ENCODE measurements at regions not wholly inside any gene's neighbourhood (a gene's known extent, or its start where the extent isn't known, plus 50 kb on each side); places are given as distances from the start of the nearest gene placed in this dataset.

DNA sequence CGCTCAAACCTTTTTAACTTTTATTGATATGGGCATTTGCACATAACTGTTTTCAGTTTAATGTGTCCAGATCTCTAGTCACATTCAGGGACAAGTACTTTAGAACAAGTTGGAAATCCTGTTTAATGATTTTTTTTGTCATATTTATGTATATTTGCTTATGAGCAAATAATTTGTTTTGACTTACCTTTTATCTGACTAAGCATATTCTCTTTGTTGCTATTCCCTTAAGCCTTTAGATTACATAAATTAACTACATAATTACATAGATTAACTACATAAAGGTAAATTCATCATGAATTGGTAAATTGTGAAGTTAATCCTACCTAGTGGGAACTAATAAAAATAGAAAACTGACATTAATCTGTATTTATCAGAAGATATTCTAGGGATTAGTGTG lies 523.5 kb upstream of the MAN1A1 start:
- Mint-ChIP-seq H3K27ac (no peak overlapping the region), H3K27me3 (peaks cover 2% of the 10 kb centered on the region), H3K4me1 (ENCODE audit: low read depth) (no peaks in the 10 kb centered on the region), H3K36me3 (no peaks in the 10 kb centered on the region), H3K9me3 (no peaks in the 10 kb centered on the region), H3K4me3 (no peak overlapping the region)
- intact Hi-C loops (cut with micrococcal nuclease) = no loop called here
- ChIA-PET POLR2A (no interaction called here), CTCF (no interaction called here)
- DNase-seq = no peak

DNA sequence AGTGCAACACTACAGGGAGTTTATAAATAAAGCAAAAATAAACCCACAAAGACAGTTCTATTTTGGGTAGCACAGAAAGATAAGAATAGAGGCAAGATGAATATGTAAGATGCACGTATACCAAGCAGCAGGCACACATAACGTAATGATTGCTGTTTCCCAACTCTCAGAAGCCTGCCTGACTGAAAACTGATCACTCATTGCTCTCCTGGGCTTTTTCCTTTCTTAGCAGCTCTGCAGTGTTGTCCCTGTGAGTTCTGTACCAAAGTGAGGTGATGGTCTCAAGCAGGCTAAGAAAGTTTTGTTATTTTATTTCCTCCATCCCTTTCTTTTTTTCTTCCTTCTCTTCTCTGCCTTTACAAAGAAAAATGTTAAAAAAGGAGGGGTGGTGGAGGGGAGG lies 522.0 kb upstream of the MAN1A1 start:
- CTCF ChIA-PET = no interaction called here
- Mint-ChIP-seq H3K36me3 (no peaks in the 10 kb centered on the region), H3K27me3 (peaks cover 2% of the 10 kb centered on the region), H3K9me3 (no peaks in the 10 kb centered on the region), H3K4me3 (no peak overlapping the region), H3K4me1 (ENCODE audit: low read depth) (no peaks in the 10 kb centered on the region), H3K27ac (no peak overlapping the region)
- POLR2A ChIA-PET = no interaction called here
- intact Hi-C loops (cut with micrococcal nuclease) = no loop called here
- DNase-seq = no peak

DNA sequence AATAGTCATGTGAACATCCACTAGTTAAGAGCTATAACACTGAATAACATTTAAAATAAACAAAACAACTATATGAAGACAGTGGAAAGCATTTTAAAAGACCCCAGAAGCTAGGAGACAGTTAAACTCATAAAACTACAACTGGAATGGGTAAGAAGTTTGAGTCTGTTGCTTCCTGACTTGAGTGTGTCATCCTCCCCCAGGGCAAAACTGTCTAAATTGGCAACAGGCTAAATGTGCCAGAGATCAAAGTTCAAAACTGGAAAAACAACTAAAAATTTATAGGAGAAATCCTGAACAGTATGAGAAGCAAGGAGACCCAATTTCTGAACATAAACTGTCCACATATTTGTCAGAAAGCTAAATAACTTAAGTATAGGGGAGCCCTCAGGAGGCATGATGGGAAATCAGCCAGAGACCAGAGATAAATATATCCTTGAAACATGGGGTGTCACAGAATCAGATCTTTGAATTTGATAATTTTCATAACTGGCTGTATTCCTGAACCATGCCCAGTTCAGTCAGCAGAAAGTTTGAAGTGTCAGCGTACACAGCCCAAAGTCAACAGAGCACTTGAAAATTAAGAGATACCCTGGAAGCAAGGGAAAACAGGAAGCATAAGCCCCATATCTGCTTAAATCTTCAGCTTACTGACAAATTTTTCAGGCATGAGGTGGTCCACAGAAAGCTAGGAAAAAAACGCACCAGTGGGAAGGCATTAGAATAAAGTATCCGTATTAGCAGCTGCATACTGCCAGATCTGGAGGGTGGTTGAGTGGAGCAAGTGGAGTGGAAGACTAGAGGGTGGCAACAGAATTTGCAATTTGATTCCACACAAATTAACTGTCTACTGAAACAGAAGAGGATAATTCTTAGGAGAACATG lies 516.1 kb upstream of the MAN1A1 start:
- no peak for DNase-seq
- POLR2A ChIA-PET = no interaction called here
- Mint-ChIP-seq H3K9me3 (peaks cover 6% of the 10 kb centered on the region), H3K36me3 (peaks cover 4% of the 10 kb centered on the region), H3K4me3 (no peak overlapping the region), H3K27me3 (peaks cover 2% of the 10 kb centered on the region), H3K4me1 (ENCODE audit: low read depth) (no peaks in the 10 kb centered on the region), H3K27ac (no peak overlapping the region)
- intact Hi-C loops (cut with micrococcal nuclease) = no loop called here
- CTCF ChIA-PET = no interaction called here

DNA sequence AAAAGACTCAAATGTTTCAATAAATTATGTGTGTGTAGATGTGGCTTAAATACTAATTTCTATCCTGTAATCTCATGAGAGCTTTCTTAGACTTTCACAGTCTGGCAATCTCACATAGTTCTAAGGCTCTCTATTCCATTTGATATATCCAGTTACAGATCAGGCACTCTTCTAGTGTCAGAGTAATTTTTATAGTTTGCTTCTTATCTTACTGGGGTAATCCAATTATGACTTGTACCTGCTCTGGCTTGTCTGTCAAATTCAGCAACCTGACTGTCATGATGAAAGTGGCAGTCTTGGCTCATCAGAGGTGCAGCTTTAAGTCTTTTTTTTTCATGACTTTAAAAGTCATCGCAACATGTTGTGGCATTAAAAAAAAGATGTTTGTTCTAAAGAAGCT lies 513.2 kb upstream of the MAN1A1 start:
- intact Hi-C loops (cut with micrococcal nuclease) = no loop called here
- Mint-ChIP-seq H3K36me3 (peaks cover 4% of the 10 kb centered on the region), H3K4me1 (ENCODE audit: low read depth) (no peaks in the 10 kb centered on the region), H3K9me3 (peaks cover 6% of the 10 kb centered on the region), H3K27me3 (peaks cover 2% of the 10 kb centered on the region), H3K27ac (no peak overlapping the region), H3K4me3 (no peak overlapping the region)
- POLR2A ChIA-PET = no interaction called here
- CTCF ChIA-PET = no interaction called here
- no peak for DNase-seq

DNA sequence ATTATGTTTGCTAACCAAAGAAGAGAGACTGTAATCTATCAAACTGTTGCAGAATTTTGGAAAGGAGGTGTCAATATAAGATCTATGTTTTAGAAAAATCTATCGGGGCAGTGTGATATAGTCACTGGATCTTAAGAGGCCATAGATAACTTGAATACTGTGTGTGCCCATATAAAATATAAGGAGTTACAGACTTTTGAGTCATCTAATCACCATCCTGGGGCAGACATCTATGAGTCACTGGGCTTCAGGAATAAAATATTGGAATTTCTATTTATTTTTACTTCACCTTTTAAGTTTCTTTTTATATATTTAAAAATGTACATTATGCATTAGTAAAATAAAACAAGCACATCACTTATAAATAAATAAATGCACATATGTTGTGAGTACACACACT lies 509.3 kb upstream of the MAN1A1 start:
- Mint-ChIP-seq H3K27ac (no peak overlapping the region), H3K4me3 (no peak overlapping the region), H3K36me3 (no peaks in the 10 kb centered on the region), H3K27me3 (no peaks in the 10 kb centered on the region), H3K4me1 (ENCODE audit: low read depth) (peaks cover 14% of the 10 kb centered on the region), H3K9me3 (no peaks in the 10 kb centered on the region)
- ChIA-PET POLR2A (no interaction called here), CTCF (no interaction called here)
- DNase-seq = no peak
- intact Hi-C loops (cut with micrococcal nuclease) = no loop called here

DNA sequence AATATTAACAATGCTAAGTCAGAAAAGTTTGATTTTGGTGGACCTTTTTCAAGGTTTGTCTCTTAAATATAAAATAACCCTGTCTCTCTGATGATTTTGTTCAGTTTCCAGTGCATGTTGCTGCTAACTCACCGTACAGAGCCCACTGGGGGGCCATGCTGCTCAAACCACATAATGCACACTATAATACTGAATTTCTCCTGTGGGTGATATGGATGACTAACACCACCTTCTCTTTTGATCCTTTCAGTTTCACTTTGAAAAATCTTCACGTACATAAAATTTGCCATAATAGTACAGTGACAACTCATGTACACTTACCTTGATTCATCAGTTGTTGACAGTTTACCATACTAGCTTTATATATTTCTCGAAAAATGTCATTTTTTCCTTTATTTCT lies 506.6 kb upstream of the MAN1A1 start:
- Mint-ChIP-seq H3K9me3 (no peaks in the 10 kb centered on the region), H3K4me1 (ENCODE audit: low read depth) (peaks cover 14% of the 10 kb centered on the region), H3K4me3 (no peak overlapping the region), H3K27me3 (no peaks in the 10 kb centered on the region), H3K27ac (no peak overlapping the region), H3K36me3 (no peaks in the 10 kb centered on the region)
- ChIA-PET POLR2A (no interaction called here), CTCF (interaction anchor here (0.7 kb wide), 1 partner anchor 505 kb away, joined by 3 read pairs; no protein-coding TSS in a partner anchor)
- intact Hi-C loops (cut with micrococcal nuclease) = loop anchor here (1.0 kb wide), 1 partner anchor 506 kb away; no protein-coding TSS in a partner anchor
- DNase-seq = peak; percentile 27

DNA sequence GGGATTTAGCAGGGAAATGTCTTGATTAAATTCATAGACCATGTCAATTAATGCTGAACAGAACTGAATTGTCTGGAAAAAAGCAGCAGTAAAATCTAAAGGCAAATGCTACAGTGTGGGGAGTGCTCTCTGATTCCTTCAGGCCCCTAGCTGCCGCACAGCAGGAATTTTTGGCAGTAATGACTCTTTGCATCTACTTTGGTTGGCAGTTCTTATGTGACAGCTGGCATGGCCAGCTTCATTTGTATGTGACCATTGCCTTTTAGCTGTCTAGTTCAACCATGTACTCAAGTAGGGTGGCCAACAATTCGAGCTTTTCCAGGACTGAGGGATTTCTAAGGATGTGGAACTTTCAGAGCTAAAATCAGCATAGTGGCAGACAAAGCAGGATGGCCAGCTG lies 499.1 kb upstream of the MAN1A1 start:
- intact Hi-C loops (cut with micrococcal nuclease) = no loop called here
- H3K36me3 Mint-ChIP-seq = no peaks in the 10 kb centered on the region
- DNase-seq = no peak
- H3K4me3 Mint-ChIP-seq = no peak overlapping the region
- no peaks in the 10 kb centered on the region for H3K27me3 Mint-ChIP-seq
- no peaks in the 10 kb centered on the region for H3K9me3 Mint-ChIP-seq
- H3K4me1 Mint-ChIP-seq (ENCODE audit: low read depth) = no peaks in the 10 kb centered on the region
- ChIA-PET CTCF (no interaction called here), POLR2A (no interaction called here)
- H3K27ac Mint-ChIP-seq = no peak overlapping the region

DNA sequence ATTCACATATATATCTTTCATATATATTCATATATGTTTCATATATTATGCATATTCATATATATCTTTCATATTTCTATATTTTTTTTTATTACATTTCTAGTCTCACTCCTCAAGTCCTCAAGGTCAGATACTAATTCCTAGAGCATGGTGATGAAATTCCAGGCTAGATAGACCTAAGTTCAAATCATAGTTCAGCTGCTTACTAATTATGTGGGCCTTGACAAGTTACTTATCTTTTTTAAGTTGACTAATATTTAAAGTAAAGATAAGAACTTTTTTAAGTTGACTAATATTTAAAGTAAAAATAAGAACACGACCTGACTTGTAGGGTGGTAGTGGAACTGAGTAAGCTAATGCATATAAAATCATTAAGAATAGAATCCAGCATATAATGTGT lies 495.6 kb upstream of the MAN1A1 start:
- no peaks in the 10 kb centered on the region for H3K36me3 Mint-ChIP-seq
- DNase-seq = no peak
- H3K9me3 Mint-ChIP-seq = peaks cover 6% of the 10 kb centered on the region
- no peak overlapping the region for H3K27ac Mint-ChIP-seq
- ChIA-PET CTCF (no interaction called here), POLR2A (no interaction called here)
- intact Hi-C loops (cut with micrococcal nuclease) = no loop called here
- H3K4me1 Mint-ChIP-seq (ENCODE audit: low read depth) = no peaks in the 10 kb centered on the region
- no peaks in the 10 kb centered on the region for H3K27me3 Mint-ChIP-seq
- H3K4me3 Mint-ChIP-seq = no peak overlapping the region

DNA sequence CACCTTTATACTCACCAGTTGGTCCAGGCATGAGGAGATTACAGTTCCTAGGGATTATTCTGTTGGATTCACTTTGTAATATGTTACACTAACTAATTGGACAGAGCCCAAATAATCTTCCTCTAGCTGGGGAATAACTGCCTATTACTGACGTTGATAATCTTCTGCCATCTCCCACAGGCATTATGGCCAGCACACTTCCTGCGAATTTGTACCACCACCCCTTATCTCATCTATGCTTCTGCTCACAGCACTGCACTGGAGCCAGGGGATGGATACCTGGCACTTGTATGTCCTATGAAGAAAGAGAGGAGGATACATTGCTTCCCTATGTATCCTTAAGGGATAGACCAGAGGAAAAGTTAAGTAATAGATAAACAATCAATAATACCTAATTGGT lies 494.8 kb upstream of the MAN1A1 start:
- Mint-ChIP-seq H3K9me3 (peaks cover 6% of the 10 kb centered on the region), H3K36me3 (no peaks in the 10 kb centered on the region), H3K27me3 (no peaks in the 10 kb centered on the region), H3K4me3 (no peak overlapping the region), H3K4me1 (ENCODE audit: low read depth) (no peaks in the 10 kb centered on the region), H3K27ac (no peak overlapping the region)
- ChIA-PET POLR2A (no interaction called here), CTCF (no interaction called here)
- no peak for DNase-seq
- intact Hi-C loops (cut with micrococcal nuclease) = no loop called here

DNA sequence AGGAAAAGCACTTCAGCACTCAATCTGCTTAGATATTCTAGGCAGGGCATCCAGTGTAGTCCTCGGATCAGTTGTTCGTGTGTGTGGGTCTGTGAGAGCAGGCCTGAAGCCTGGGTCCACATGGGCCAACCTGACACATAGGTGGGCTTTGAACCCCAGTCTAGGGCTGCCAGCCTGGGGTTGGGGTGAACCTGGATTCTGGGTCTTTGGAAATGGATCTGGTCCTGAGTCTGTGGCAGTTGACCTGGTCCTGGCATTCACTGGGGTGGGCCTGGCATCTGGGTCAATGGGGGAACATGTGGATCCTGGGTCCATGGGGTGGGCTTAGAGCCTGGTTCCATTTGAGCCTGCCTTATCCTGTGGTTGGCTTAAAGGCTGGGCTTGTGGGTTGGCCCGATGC lies 492.6 kb upstream of the MAN1A1 start:
- H3K4me1 Mint-ChIP-seq (ENCODE audit: low read depth) = no peaks in the 10 kb centered on the region
- ChIA-PET POLR2A (no interaction called here), CTCF (no interaction called here)
- H3K9me3 Mint-ChIP-seq = peaks cover 6% of the 10 kb centered on the region
- no peaks in the 10 kb centered on the region for H3K36me3 Mint-ChIP-seq
- intact Hi-C loops (cut with micrococcal nuclease) = no loop called here
- no peak overlapping the region for H3K27ac Mint-ChIP-seq
- no peak for DNase-seq
- H3K27me3 Mint-ChIP-seq = no peaks in the 10 kb centered on the region
- no peak overlapping the region for H3K4me3 Mint-ChIP-seq

DNA sequence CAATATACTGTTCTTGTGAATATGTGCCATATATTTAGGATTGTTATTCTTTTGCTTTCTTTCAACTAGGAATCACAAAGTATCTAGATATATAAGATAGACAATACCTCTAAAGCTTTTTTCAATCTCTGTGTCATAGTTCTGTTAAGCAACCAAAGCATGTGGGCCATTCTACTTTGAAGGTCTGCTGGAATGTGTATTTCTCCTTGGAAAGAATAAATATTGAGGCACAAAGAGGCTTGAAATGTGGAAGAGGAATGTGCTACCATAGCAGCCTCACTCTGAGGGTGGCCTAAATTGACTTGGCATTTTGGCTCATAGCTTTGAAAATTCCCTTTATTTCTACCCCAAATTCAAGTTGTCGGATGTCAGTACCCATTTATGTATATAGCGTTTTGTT lies 488.5 kb upstream of the MAN1A1 start:
- no peak for DNase-seq
- intact Hi-C loops (cut with micrococcal nuclease) = no loop called here
- CTCF ChIA-PET = no interaction called here
- Mint-ChIP-seq H3K4me3 (no peak overlapping the region), H3K27me3 (no peaks in the 10 kb centered on the region), H3K9me3 (peaks cover 6% of the 10 kb centered on the region), H3K27ac (no peak overlapping the region), H3K36me3 (no peaks in the 10 kb centered on the region), H3K4me1 (ENCODE audit: low read depth) (no peaks in the 10 kb centered on the region)
- POLR2A ChIA-PET = no interaction called here

DNA sequence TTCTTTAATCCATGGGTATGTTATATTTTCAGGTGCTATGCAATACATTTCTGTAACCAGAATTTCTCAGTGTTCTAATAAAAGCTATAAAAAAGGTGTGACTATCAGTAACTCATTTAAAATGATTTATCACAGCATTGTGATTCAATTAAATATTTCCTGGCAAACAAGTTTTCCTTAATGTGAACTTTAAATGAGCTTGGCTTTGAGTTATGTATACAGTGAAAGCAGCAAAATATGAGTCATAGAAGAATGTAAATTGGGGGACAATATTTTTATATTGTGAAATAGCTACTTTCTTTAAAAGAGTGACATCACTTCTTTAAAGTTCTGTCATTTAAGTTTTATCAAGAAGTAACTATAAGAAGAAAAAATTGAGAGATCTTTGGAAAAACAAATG lies 484.9 kb upstream of the MAN1A1 start:
- no peak overlapping the region for H3K4me3 Mint-ChIP-seq
- no peak overlapping the region for H3K27ac Mint-ChIP-seq
- ChIA-PET POLR2A (no interaction called here), CTCF (no interaction called here)
- no peak for DNase-seq
- no peaks in the 10 kb centered on the region for H3K27me3 Mint-ChIP-seq
- intact Hi-C loops (cut with micrococcal nuclease) = no loop called here
- no peaks in the 10 kb centered on the region for H3K4me1 Mint-ChIP-seq (ENCODE audit: low read depth)
- H3K9me3 Mint-ChIP-seq = no peaks in the 10 kb centered on the region
- no peaks in the 10 kb centered on the region for H3K36me3 Mint-ChIP-seq

DNA sequence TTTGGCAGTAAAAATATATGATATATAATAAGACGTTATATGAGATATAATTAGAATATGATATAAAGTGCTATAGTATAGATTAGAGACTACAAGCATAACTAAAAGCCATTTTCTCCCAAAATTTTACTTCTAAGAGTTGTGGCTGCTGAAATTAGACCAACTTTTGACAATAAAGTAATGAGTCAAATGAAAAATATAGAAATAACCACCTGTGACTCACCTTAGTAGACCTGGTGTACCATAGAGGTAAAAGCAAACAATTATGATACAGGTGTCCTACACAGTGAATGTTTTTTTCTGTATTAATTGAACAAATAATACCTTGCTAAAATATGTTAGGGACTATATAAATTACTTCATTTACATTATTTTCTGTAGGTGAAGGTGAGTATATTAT lies 482.9 kb upstream of the MAN1A1 start:
- CTCF ChIA-PET = no interaction called here

More for the DNA sequence above, 482.9 kb upstream of the MAN1A1 start:
- H3K36me3 Mint-ChIP-seq = no peaks in the 10 kb centered on the region
- no peak for DNase-seq
- peaks cover 2% of the 10 kb centered on the region for H3K27me3 Mint-ChIP-seq
- no peak overlapping the region for H3K4me3 Mint-ChIP-seq
- intact Hi-C loops (cut with micrococcal nuclease) = no loop called here
- no peak overlapping the region for H3K27ac Mint-ChIP-seq
- no peaks in the 10 kb centered on the region for H3K4me1 Mint-ChIP-seq (ENCODE audit: low read depth)
- H3K9me3 Mint-ChIP-seq = no peaks in the 10 kb centered on the region
- POLR2A ChIA-PET = no interaction called here

Measured in activated CD4-positive, alpha-beta memory T cell treated with anti-CD3 and anti-CD28 coated beads for 36 hours (primary cell).